Activated CD4-positive, alpha-beta T cell treated with anti-CD3 and anti-CD28 coated beads, Interleukin-10, Interleukin-2, amounts not matched to agents 100 ng/mL and 50 ng/mL, durations not matched to agents 16 hours and 8 hours (primary cell): ENCODE measurements at regions not wholly inside any gene's neighbourhood (a gene's known extent, or its start where the extent isn't known, plus 50 kb on each side); places are given as distances from the start of the nearest gene placed in this dataset.

ENCODE experiments used
- DNase-seq: peaks from one replicate; pipeline ENCODE4 v3.0.0-alpha.2; 2020

DNA sequence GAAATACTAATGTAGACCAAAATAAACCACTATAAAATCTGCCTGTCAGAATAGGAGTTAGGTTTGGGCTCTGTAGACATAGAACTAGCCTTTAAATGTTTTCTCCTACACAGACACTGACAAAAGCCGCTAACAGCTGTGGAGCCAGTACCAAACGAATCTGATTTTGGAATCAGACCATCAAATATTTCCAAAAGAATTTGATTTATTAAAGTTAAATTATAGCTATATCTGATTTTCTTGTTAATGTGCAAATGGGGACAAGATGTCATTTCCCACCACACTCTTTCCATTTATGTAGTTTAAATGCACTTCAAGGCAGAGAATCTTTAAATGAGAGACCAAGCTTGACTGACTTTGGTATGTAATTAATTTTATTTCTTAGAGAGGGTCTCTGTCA, 343.4 kb upstream of the FIGN start:
- DNase-seq = no peak

DNA sequence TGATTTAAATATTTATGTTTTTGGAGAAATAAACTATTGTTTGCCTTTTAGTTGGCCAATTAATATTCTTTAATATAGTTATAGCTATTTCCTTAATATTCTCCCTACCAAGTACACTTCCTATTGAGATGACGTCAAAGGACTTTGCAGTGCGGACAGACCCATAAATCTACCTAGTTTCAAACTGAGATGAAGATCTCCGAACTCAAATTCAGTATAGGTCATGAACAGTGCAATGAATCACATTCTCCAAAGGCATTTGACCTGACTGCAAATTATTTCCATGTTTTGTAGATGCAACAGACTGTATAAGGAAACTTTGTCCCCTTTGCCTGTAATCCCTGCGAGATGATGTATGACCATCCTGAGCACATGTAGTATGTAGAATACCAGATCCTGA, 342.6 kb upstream of the FIGN start:
- DNase-seq = no peak

DNA sequence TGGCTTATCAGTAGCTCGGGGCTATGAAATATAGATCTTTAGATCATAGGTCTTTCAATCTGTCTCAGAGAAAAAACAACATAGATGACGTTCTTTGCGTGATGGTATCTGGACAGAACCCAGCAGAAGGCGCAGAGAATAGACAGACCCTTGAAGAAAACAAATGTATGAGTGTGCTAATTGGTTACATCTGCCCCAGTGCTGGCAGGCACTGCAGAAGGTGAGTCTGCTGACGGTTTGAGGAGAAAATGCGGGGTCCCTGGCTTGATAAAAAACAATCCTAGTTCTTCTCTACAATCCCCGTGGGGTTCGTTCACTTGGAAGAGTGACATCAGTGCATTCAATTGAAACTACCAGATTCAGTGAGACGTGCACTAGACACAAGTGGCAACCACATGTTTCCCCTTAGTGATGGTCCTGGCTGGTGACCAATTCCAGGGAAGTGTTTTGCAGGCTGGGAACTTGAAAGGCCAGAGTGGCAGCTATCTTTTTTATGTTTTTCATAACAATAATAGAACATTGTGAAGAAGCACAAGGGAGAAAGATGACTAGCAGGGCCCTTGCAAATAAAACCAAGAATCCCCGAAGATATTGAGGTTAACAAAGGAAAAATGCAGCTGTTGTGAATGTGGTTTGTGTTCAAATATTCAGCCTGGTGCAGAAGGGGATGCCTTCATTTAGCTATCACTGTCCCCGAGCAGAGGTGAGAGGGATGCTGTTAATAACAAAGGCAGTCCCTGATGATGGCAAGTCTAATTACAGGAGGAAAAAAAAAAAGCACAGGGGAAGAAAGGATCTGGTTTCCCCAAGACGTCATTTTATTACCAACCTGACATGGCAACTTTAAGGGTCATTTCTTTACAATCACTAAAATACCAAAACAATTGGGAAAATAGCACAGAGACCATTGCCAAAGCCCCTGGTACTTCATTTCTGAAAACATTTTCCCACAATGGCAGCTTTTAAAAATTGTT, 337.6 kb upstream of the FIGN start:
- no peak for DNase-seq

DNA sequence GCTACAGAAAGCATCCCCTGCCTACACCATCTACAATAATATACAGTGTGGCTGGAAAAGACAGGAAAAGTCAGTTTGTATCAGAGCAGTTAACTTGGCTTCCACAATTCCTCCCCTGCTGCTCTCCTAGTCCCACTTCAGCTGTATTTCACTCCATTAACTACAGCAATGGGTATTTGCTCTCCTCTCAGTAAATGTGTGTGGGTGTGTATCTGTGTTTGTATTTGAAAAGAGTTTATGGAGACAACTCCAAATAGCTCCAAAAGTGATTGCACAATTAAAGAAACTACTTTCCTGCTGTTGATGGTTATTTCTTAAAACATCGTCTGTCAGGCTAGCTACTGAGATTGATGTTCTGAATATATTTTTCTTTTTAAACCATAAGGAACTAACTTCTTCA, 333.7 kb upstream of the FIGN start:
- DNase-seq = no peak

DNA sequence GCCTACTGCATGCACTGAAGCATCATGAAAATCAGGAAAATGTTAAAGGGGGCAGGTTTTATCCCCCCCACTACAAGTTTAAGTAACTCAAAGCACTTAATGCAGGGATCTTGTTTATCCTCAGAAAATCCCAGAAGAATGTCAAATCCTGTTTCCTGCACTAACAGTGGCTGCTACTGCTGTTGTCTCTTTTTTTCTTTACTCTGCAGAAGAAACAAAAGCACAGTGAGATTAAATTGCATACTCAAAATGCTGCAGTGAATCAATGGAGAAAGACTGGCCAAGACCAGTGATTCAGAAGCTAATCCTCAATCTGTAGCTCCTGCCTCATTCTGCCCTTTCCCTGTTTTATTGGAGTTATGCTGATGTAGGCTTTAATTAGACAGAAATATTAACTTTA, 332.3 kb upstream of the FIGN start:
- no peak for DNase-seq

DNA sequence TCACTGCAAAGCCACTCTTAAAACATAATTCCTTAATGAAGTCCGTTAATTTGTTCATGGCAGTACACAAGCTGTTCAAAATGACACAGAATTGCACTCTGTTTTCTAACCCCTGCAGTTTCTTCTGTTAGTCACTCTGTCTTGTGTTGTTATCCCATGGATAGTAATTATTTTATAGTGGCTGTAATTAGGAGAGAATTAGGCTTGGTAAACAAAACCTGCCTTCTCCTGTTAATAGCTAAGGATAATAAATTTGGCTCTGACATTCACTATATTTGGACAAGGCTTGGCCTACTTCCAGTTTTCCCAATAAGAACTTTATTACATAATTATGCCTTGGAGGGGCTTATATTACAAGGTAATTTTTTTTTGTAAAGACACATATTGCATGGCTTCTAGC, 330.3 kb upstream of the FIGN start:
- no peak for DNase-seq

DNA sequence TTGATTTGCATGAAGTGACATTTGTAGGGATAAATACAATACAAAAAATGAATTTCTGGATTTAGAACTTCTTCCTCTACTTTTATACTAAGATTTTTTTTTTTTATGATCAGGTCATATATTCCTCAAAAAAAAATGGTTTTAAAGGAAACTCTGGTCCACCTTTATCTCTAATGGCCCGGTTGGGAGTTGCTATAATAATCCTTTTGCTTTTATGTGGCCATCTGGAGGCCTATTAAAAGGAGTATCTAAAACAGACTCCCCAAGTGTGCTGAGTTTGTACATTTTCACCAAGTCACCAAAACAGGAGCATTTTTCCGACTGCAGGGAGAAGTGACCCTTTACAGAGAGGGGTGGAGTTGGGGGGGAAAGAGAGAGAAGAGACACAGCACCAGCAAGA, 329.2 kb upstream of the FIGN start:
- DNase-seq = no peak

DNA sequence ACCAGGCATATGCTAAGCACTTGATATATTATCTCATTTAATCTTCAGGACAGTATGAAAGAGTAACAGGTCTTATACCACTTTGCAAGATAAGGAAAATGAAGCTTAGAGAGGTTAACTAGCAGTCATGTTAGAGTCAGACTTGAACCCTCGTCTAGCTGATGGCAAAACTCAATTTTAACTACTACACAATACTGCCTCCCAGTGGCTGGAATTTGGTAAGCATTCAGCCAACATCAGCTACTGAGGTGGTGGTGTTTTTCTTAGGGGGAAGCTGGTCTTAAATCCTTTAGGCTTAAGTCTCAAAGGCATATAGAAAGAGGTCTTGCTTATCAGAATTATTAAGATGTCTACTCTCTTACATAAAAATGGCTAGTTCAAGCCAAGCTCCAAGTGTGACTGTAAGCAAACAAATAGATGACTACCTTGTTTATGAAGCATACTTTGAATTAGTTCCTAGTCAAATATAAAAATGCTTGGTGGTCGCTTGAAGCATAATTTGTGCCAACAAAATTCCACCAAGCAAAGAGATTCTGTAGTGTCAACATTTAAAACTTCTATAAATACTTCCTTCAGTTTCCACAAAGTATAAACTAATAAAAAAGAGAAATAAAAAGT, 325.4 kb upstream of the FIGN start:
- DNase-seq = peak; percentile 13

DNA sequence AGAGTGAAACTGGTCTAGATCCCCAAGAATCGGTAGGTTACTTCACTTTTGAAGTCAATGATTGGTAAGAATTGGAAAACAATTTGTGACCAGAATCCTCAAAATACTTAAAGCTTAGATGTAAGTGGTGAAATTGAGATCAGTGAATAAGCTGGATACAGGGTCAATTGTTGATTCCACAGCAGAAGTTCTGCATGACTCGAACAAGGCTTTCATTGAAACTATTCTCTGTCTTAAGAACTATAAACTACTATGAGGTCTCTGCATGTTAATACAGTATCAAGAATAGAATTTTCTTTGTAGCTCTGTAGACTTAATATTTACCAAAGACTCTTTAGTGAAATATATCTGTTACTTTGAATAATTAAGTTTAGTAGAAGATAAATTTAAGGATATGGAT, 324.2 kb upstream of the FIGN start:
- no peak for DNase-seq

DNA sequence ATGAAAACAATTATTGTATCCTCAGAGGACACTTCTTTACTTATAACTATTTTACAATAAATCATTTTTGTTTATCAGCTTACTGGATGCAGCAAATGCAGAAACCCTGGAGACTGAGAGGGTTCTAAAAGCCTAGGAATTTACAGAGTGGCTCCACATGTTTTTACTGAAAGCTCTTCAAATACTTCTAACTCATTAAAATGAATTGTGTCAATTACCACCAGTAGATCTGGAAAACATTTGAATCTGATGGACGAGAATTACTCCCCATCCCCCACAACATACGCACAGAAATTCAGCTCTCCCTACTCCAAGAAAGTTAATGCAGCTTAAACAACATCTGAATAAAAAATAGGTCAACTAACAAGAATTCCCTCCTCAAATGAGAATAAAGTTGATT, 319.8 kb upstream of the FIGN start:
- no peak for DNase-seq

DNA sequence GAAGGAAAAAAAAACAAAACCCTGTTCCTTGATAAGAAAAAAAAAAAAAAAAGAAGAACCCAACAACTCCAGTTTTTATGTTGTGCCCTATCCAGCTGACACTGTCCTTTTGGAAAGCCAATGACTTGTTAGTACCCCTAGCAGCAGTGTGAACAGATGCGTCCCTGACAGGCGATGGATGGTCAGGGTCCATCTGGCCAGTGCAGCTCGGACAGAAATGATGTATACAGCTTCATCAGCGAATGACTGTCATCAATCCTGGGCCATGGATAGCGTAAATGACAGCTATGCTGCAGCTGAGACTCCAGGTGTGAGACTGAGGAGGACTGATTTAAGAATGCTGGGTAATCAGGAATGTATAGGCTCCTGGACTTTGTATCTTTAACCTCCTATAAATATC, 318.8 kb upstream of the FIGN start:
- no peak for DNase-seq

DNA sequence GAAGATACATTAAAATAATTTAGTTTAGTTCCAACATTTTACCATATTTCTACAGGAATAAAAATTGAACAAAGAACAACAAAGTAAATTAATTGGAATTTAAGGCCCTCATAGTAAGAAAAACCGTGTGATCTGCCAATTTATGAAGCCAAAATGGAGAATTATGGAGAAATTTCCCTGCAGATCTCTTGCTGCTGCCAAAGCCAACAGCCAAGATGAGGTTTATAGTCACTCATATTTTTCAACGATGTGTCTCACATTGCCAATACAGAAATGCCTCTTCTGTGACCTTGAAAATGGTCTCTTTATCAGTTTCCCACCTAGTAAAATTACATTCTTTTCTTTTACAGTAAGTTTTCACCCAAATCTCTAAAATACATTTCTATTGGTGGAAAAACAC, 317.2 kb upstream of the FIGN start:
- no peak for DNase-seq

DNA sequence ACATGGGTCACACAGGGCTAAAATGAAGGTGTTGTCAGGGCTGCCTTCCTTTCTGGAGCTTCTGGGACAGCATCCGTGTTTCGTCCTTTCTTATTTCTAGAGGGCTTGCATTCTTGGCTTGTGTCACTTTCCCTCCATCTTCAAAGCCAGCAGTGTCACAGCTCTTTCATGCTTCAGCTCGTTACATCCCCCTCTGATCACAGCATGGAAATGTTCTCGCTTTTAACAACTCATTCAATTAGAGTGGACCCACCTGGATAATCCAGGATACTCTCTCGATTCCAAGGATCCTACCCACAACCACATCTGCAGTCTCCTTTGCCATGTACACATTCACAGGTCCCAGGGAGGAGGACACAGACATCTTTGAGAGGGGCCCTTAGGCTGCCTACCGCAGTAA, 316.2 kb upstream of the FIGN start:
- DNase-seq = no peak

DNA sequence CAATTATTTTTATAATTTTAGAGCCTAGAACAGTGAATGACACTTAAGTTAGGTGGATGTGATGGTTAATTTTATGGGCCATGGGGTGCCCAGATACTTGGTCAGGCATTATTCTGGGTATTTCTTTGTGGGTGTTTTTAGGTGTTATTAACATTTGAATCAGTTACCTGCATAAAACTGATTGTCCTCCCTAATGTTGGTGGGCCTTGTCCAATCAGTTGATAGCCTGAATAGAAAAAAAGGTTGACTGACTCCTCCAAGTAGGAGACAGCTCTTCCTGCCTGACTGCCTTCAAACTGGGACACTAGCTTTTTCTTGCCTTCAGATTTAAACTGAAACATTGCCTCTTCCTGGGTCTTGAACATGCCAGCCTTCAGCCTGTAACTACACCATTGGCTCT, 312.9 kb upstream of the FIGN start:
- no peak for DNase-seq

DNA sequence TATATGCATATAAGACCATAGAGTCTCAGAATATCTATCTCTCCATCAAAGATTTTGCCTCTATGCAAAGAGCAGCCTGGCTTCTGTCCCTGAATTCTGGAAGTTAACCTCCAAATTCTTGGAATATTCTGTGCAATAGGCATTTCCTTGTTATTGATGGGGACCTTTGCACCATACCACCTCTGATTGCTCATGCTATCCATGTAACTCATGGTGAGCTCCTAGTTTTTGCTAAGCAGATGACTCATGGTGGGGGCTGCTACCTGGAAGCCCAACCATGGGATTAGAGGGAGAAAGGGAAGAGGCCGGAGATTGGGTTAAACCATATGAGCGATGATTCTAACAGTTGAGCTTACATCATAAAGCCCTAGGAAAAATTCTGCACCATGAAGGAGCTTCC, 310.2 kb upstream of the FIGN start:
- no peak for DNase-seq

DNA sequence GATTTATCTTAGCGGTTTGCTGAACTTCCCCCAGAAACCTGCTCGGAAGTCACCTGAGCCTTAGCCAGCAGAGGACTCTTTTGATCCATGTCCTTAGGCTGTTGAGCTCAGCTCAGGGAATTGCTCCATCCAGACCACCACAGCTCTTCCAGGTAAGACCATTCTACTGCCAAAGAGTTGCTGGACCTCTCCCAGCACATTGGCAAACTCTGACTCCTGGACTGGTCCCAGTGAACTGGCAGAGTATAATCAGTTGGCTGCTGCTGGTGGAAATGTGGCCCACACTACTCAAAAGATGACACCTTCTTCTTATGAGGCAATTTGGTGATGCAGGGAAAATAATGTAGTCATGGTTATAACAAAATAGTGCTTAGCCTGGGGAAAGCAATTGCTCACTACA, 308.8 kb upstream of the FIGN start:
- DNase-seq = no peak

DNA sequence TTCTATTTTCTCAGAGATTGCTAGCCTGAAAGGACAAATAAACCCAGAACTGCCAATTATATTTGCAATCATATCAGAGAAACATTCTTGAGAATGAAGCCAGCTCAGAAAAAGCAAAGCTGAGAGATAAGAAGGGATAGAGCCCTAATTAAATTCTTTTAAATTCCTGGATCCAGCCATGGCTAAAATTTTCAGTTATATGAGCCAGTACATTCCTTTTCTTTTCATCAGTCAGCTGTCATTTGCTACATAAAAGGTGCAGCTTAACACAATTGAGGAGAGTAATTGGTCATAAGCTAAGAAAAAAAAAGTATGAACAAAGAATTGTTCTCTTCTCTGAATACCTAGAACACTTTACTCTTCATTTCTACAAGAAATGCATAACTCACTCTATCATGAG, 303.5 kb upstream of the FIGN start:
- no peak for DNase-seq

DNA sequence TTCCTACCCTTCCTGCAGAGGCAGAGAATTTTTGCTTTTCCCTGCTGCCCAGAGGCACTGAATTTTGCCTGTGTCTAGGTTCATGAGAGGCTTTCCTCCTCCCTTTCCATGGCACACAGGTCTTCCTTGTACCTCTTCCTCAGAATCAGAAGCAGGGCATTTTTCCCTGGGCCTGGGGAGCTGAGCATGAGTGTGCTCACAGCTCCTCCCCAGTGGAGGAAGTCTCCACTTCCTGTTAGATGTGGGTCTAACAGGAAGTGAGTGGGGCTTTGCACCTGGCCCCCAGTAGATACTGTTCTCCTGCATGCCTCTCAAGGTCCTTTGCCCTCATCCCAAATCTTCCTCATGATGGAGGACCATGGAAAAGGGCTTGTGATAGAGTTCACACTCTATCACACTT, 297.2 kb upstream of the FIGN start:
- no peak for DNase-seq

DNA sequence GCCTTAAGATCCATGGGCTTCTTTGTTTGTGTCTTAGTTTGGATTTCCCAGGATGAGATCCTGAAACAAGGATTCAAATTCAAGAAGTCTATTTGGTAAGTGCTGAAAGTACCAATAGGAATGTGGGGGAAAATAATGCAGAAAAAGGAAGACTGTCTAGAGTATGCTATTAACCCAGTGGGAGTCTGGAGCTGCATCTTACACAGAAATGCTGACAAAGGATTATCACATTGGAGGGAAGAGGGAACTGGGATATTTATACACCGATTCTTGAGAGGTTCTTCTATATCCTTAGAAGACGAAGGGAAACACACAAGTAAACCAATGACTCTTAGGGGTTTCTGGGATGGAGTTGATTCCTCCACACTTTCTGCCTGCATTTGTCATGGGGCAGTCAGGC, 294.8 kb upstream of the FIGN start:
- DNase-seq = no peak

DNA sequence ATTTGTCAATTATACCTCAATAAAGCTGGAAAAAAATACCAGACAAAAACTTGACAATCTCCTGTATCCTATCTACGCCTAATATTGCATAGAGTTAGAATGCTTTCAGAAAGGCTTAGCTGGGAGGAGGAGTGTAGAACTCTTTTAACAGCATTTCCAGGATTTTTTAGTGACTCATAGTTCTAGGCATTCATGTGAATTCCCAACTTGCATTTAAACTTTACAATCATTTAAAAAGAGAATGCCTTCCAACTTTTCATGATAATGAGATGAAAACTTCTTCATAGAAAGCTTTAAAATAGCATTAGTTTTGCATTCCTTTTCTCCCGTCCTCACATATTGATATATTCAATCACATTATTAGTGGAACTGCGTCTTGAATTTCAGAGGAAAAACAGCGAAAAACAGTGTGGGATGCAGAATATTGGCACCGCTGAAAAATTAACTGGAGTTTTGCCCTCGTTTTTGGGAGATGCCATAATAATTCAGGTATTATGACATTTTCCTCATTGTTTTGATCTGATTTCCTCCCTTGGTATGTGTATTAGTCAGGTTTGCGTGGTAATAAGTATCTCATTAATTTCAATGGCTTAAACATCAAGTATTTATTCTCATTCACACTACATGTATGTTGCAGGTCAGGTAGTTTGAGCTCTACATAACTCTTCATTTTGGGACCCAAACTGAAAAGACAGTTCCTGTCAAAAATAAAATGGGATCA, 293.2 kb upstream of the FIGN start:
- no peak for DNase-seq

DNA sequence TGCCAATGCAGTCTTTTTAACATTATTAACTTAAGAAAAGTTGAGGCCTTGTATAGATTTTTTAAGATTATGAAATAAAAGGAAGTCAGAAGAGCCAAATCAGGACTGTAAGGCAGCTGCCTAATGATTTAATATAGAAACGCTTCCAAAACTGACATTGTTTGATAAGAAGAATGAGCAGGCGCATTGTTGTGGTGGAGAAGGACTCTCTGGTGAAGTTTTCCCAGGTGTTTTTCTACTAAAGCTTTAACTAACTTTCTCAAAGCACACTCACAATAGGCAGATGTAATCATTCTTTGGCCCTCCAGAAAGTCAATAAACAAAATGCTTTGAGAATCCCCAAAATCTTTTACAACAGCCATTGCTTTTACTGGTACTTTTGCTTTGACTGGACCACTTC, 288.6 kb upstream of the FIGN start:
- no peak for DNase-seq

DNA sequence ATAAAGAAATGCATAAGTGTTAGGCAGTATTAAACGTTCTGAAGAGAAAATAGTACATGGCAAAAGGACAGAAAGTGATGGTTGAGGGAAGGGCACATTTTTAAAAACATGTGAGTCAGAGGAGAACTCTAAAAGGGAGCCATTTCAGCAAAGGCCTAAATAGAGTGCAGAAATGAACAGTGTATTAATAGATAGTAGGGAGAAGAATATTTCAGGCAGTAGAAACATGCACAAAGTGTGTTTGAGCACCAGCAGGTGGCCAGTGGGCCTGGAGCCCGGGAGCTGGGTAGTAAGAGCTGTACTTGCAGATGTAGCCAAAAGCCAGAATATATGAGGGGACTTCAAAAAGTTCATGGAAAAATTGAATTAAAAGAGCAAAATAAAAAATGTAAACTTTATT, 288.1 kb upstream of the FIGN start:
- no peak for DNase-seq

DNA sequence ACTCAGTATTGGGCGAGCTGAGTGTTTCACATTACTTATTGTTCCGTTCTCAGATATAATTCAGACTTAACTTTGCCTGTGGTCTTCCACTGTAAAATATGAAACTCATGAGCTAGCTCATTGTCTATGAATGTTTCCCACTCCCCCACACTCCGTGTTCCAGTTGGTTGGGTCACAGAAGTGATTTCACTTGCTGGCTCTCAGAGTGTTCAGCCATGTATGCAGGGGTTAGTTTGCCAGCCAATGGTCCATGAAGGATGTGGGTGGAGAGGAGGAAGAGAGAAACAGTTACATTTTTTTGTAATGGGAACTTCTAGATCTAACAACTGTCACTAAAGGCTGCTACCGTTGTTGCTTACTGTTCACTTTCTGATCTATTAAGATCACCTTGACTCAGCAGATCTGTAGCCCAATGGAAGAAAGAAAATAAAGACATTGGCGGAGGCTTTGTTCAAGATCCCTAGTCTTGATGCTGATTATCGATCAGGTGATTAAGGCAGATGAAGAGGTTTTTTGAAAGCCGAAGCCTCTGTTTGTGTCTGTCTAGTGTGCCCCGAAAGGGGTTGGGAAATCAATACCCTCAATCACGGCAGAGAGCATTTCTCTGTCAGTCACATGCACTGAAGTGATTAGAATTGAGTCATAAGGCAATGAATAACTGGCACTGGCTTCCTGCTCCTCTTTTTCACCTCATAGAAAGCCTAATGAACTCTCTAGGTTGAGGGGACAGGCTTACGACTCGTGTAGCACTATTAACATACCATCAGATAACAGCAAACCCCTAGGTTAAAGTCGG, 279.7 kb upstream of the FIGN start:
- no peak for DNase-seq
